ENCODE measurements at regions not wholly inside any gene's neighbourhood (a gene's known extent, or its start where the extent isn't known, plus 50 kb on each side); places are given as distances from the start of the nearest gene placed in this dataset.
A peak's percentile ranks its signal among the peaks of the same experiment; 100 is the strongest.

GRCh38 chr9:88791105-88791805 lies 200.0 kb upstream of the S1PR3 start:
- peak; percentile 82 for DNase-seq (ENCODE audit: low spot score)

GRCh38 chr9:88792502-88792901 lies 198.8 kb upstream of the S1PR3 start:
- no peak for DNase-seq (ENCODE audit: low spot score)

GRCh38 chr9:88794100-88794499 lies 197.2 kb upstream of the S1PR3 start:
- no peak for DNase-seq (ENCODE audit: low spot score)

- no peak for DNase-seq (ENCODE audit: low spot score)
These were observed 194.3 kb upstream of the S1PR3 start for GRCh38 chr9:88796947-88797346.

GRCh38 chr9:88798476-88798875 lies 192.8 kb upstream of the S1PR3 start:
- no peak for DNase-seq (ENCODE audit: low spot score)

GRCh38 chr9:88799541-88800328 lies 191.5 kb upstream of the S1PR3 start:
- DNase-seq (ENCODE audit: low spot score), result no peak

GRCh38 chr9:88800329-88800682 lies 191.0 kb upstream of the S1PR3 start:
- DNase-seq (ENCODE audit: low spot score), result no peak

- DNase-seq (ENCODE audit: low spot score), result no peak
These were observed 190.0 kb upstream of the S1PR3 start for GRCh38 chr9:88801214-88801796.

GRCh38 chr9:88802533-88802932 lies 188.7 kb upstream of the S1PR3 start:
- no peak for DNase-seq (ENCODE audit: low spot score)

- DNase-seq (ENCODE audit: low spot score), result no peak
These were observed 187.6 kb upstream of the S1PR3 start for GRCh38 chr9:88803546-88804253.

GRCh38 chr9:88804254-88804596 lies 187.0 kb upstream of the S1PR3 start:
- no peak for DNase-seq (ENCODE audit: low spot score)

- no peak for DNase-seq (ENCODE audit: low spot score)
These were observed 185.9 kb upstream of the S1PR3 start for GRCh38 chr9:88805217-88805943.

- DNase-seq (ENCODE audit: low spot score), result no peak
These were observed 183.8 kb upstream of the S1PR3 start for GRCh38 chr9:88807426-88807825.

GRCh38 chr9:88808019-88808656 lies 183.1 kb upstream of the S1PR3 start:
- no peak for DNase-seq (ENCODE audit: low spot score)

GRCh38 chr9:88808761-88809354 lies 182.4 kb upstream of the S1PR3 start:
- DNase-seq (ENCODE audit: low spot score), result no peak

- no peak for DNase-seq (ENCODE audit: low spot score)
These were observed 181.7 kb upstream of the S1PR3 start for GRCh38 chr9:88809355-88810161.

- DNase-seq (ENCODE audit: low spot score), result no peak
These were observed 180.4 kb upstream of the S1PR3 start for GRCh38 chr9:88810826-88811225.

GRCh38 chr9:88811511-88811910 lies 179.8 kb upstream of the S1PR3 start:
- no peak for DNase-seq (ENCODE audit: low spot score)

- no peak for DNase-seq (ENCODE audit: low spot score)
These were observed 178.2 kb upstream of the S1PR3 start for GRCh38 chr9:88812938-88813637.

Measured in AG20443 (cell line).